Skeletal muscle satellite cell (primary cell): ENCODE measurements at regions not wholly inside any gene's neighbourhood (a gene's known extent, or its start where the extent isn't known, plus 50 kb on each side); places are given as distances from the start of the nearest gene placed in this dataset.

ENCODE experiments used
- H3K27me3 ChIP-seq: 2 replicates; pipeline ENCODE4 v1.7.0; 2013; ENCODE audit warnings: low read length; ENCODE audit not compliant: control insufficient read depth, insufficient read depth
- H3K36me3 ChIP-seq: 2 replicates; pipeline ENCODE4 v1.7.0; 2013; ENCODE audit warnings: mild to moderate bottlenecking, control low read depth, low read length; ENCODE audit not compliant: insufficient read depth
- H3K4me1 ChIP-seq: 2 replicates; pipeline ENCODE4 v1.7.0; 2013; ENCODE audit warnings: low read length; ENCODE audit not compliant: control insufficient read depth, insufficient read depth
- H3K4me2 ChIP-seq: 2 replicates; pipeline ENCODE4 v1.7.0; 2013; ENCODE audit warnings: mild to moderate bottlenecking, low read length
- H3K4me3 ChIP-seq: 2 replicates; pipeline ENCODE4 v1.7.0; 2013; ENCODE audit warnings: low read length
- H3K9ac ChIP-seq: 2 replicates; pipeline ENCODE4 v1.7.0; 2013; ENCODE audit warnings: mild to moderate bottlenecking, low read depth, low read length, moderate library complexity
- H3K9me3 ChIP-seq: replicated peaks from 2 replicates; pipeline ENCODE4 v1.7.0; 2013; ENCODE audit warnings: mild to moderate bottlenecking, control low read depth, low read length

DNA sequence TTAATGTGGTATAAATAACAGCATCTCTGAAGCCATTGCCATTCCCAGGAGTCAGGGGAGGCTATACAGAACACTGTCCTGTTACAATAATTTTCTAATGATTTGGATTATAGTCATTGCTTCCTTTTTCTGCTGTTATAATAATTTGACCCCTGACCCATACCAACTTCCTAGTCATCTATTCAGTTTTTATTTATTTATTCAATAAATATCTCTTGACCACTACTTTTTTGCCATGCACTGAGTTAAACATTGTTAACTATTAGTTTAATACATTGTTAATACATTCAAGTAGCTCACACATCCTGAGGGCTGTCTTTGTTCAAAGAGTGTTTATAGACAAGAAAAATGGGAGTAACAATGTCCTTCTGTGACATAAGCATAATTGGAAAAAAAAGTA lies 235.5 kb upstream of the MEOX2 start:
- H3K9ac ChIP-seq, result no peak overlapping the region
- H3K9me3 ChIP-seq, result no peaks in the 10 kb centered on the region
- no peaks in the 10 kb centered on the region for H3K27me3 ChIP-seq
- H3K4me2 ChIP-seq, result peak overlapping the region; percentile 26
- H3K36me3 ChIP-seq, result no peaks in the 10 kb centered on the region
- H3K4me1 ChIP-seq, result peaks cover 25% of the 10 kb centered on the region
- peak overlapping the region; percentile 34 for H3K4me3 ChIP-seq

DNA sequence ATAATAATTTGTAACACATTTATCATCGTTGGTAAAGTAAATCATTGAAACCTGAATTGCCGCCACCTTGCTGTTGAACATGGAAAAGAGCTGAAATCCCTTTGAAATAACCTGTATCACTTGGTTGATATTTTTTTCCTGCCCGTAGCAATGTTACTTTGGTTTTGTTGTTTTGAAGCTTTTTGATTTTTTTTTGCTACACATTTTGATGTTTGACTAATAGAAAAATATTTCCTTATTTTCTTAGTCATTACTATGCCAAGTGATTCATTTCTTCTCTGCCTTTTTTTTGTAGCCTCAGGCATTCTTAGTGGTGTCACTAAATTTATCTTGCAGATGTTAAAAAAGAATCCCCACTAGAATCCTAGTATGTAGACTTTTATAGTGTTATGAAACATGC lies 235.1 kb upstream of the MEOX2 start:
- peaks cover 28% of the 10 kb centered on the region for H3K4me1 ChIP-seq
- H3K9me3 ChIP-seq, result no peaks in the 10 kb centered on the region
- H3K27me3 ChIP-seq, result no peaks in the 10 kb centered on the region
- H3K9ac ChIP-seq, result peak overlapping the region; percentile 40
- peak overlapping the region; percentile 50 for H3K4me3 ChIP-seq
- H3K36me3 ChIP-seq, result no peaks in the 10 kb centered on the region
- H3K4me2 ChIP-seq, result peak overlapping the region; percentile 78

DNA sequence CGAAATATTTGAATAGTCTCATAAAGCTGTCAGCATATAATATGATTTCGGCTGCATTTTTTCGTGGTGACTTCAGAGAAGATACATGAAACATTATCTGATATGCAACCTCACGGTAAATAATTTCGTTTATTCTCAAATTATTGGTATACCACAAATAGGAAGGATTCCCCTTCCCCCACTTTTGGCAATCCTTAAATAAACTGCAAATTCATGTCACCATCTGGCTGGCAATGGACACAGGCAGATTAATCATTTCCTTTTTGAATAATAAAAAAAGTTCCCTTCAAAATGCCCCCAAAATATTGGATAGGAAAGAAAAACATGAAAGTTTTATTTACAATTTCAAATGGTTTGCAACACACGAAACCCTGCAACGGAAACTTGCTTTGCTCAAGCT lies 234.5 kb upstream of the MEOX2 start:
- Histone ChIP-seq H3K9me3 (no peaks in the 10 kb centered on the region), H3K4me2 (peak overlapping the region; percentile 78), H3K36me3 (no peaks in the 10 kb centered on the region), H3K9ac (peak overlapping the region; percentile 40), H3K27me3 (no peaks in the 10 kb centered on the region), H3K4me3 (peak overlapping the region; percentile 50), H3K4me1 (peaks cover 33% of the 10 kb centered on the region)

DNA sequence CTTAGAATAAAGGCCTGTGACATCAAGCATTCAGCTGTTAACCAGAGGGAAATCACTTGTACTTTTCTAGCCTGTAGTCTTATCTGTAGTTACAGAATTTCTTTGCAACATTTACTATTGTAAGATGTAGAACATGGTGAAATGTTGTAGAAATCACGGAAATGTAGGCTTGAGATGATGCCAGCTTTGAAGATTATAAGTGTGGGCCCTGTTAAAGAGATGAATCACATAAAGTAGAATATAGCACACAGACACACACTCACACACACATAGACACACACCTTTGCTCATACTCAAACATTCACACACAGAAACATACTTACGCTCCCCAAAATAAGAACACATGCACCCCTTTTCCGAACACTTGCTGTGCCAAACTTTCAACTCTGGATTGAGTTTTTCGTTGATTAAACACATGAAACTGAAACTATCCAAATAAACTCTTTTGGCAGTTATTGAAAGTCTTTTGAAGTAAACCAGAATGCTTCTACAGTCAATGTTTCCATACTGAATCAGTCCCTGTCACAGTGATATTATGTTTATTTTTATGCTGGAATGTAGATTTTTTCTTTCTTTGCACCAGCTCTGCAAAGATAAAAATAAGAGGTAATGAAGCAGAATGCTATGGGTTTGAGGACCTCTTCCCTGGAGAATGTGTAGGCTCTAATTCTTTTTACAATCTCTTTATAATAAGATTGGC lies 230.3 kb upstream of the MEOX2 start:
- Histone ChIP-seq H3K27me3 (no peaks in the 10 kb centered on the region), H3K9ac (no peak overlapping the region), H3K4me1 (peaks cover 25% of the 10 kb centered on the region), H3K36me3 (no peaks in the 10 kb centered on the region), H3K4me2 (peak overlapping the region; percentile 64), H3K4me3 (peak overlapping the region; percentile 17), H3K9me3 (no peaks in the 10 kb centered on the region)

DNA sequence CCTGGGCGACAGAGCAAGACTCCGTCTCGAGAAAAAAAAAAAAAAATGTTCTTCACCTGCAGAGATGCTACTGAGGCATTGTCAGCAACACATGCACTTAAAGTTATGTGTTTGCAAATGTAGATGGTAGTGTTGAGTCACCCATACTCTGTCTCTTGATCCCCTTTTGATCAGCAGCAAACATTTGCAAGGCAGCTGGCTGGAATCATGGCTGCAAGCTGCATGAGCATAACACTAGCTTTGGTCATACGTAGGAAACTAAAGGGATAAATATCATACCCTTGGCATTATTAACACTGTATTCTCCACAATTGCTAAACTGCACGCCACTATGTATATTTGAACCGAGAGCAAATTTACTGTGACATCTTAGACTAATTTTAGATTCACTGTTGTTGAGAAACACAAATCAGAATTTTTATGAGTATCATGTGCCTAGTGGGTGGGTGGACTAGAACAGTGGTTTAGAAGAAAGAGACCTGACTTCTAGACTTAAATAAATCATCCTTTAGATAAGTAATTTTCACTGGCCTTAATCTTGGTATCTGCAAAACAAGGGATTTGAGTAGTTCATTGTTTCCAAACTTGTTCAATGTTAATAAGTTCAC lies 229.3 kb upstream of the MEOX2 start:
- Histone ChIP-seq H3K4me1 (peaks cover 16% of the 10 kb centered on the region), H3K36me3 (no peaks in the 10 kb centered on the region), H3K9me3 (no peaks in the 10 kb centered on the region), H3K4me3 (no peak overlapping the region), H3K27me3 (no peaks in the 10 kb centered on the region), H3K4me2 (no peak overlapping the region), H3K9ac (no peak overlapping the region)

DNA sequence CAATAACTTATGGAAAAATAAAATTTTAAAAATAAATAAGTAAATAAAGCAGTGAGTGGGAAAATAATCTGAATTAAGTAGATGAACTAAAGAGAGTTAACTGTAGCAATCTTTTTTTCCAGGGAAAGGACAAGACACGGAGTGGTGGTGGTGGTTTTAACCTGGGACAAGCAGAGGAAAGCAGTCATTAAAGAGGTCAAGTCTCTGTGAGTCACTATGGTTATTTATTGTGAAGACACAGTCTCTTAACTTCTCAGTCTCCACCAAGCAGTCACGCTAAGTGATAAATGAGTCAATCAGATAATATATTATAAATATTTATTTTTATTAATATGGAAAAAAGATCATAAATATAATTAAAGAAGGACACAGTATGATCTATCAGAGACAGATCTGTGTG lies 228.1 kb upstream of the MEOX2 start:
- Histone ChIP-seq H3K4me3 (no peak overlapping the region), H3K27me3 (no peaks in the 10 kb centered on the region), H3K4me2 (no peak overlapping the region), H3K4me1 (peaks cover 15% of the 10 kb centered on the region), H3K9me3 (no peaks in the 10 kb centered on the region), H3K9ac (no peak overlapping the region), H3K36me3 (no peaks in the 10 kb centered on the region)

DNA sequence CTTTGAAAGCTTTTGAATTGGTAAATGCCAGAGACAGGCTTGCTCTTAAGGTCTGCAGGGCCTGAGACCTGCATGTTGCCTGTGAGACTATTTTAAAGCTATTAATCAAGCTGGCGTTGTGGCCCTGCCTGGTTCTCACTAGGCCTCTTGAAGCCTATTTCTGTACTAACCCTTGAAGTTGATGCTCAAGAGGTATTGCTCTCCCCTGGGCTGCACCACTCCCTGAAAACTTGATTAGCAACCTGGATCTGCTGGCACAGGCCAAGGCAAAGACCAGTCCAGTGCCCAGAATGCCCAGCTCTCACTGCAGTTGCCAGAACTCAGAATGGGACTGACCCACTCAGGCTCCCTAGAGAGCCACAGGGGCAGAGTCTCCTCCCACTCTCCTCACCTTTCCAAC lies 220.0 kb upstream of the MEOX2 start:
- Histone ChIP-seq H3K27me3 (no peaks in the 10 kb centered on the region), H3K9me3 (no peaks in the 10 kb centered on the region), H3K4me2 (no peak overlapping the region), H3K36me3 (no peaks in the 10 kb centered on the region), H3K4me3 (no peak overlapping the region), H3K4me1 (no peaks in the 10 kb centered on the region), H3K9ac (no peak overlapping the region)

DNA sequence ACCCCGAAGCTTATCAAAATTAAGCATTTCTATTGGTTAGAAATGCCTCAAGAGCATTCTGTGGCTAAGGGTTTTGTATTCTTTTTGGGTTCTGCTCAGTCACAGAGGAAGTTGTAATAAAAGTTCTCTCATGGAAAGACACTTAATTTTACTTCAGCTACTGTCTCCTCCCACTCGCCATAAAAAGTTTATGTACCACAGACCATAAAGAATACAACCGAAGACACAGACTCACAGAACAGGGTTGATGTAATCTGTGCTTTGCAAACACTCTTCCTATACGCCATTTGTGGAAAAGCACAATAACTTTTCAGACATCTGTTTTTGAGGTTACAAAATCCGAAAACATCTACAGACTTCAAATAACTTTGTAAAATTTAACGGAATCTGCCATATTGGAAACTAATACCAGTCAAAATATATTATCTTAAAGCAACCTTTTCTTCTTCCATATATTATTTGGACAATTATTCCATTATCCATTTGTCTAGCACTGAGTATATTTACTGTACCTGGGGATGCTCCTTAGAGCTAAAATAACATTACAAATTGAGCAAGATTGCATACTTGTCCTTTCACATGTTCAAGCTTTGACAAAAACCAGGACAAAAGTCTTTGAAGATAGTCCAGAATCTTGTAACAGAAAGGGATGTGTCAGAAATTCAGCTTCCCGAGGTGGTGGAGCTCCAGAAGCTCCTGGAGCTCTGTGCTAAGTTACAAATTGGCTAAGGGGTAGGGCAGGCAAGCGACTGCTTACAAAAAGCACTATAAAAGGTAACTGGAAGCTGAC lies 219.0 kb upstream of the MEOX2 start:
- H3K27me3 ChIP-seq, result no peaks in the 10 kb centered on the region
- no peaks in the 10 kb centered on the region for H3K4me1 ChIP-seq
- no peak overlapping the region for H3K9ac ChIP-seq
- H3K4me2 ChIP-seq, result no peak overlapping the region
- H3K9me3 ChIP-seq, result no peaks in the 10 kb centered on the region
- H3K4me3 ChIP-seq, result no peak overlapping the region
- no peaks in the 10 kb centered on the region for H3K36me3 ChIP-seq

DNA sequence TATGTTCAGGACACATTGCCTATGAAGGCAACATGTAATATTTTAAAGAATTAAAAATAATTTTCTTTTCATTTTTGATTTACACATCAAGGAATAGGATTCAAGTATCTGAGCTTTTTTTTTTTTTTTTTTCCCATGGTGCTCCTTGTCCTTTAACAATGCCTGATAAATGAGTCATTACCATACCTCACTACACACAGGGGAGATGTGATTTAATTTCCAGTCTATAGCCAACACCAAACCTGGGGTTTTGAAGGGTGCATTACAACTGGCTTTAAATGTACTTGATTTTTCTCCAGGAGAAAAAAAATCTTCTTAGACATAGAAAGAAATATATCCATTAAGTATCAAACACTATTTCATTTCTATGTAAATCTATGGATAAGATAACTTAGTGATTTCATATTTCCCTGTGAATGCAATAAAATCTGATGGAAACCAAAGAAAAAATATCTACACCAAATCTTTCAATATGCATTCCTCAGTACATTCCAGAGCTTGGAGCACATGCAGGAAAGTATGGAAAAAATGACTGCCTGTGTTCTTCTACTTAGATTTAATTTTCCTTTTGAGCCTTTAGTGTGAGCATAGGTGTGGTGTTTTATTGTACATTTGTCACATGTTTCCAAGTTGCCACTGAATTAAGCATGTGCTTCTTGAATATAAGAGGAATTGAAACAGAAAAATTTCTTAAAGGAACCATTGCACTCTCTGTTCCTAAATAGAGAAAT lies 204.8 kb upstream of the MEOX2 start:
- Histone ChIP-seq H3K4me3 (no peak overlapping the region), H3K4me1 (peaks cover 3% of the 10 kb centered on the region), H3K36me3 (no peaks in the 10 kb centered on the region), H3K9ac (no peak overlapping the region), H3K4me2 (no peak overlapping the region), H3K27me3 (no peaks in the 10 kb centered on the region), H3K9me3 (no peaks in the 10 kb centered on the region)

DNA sequence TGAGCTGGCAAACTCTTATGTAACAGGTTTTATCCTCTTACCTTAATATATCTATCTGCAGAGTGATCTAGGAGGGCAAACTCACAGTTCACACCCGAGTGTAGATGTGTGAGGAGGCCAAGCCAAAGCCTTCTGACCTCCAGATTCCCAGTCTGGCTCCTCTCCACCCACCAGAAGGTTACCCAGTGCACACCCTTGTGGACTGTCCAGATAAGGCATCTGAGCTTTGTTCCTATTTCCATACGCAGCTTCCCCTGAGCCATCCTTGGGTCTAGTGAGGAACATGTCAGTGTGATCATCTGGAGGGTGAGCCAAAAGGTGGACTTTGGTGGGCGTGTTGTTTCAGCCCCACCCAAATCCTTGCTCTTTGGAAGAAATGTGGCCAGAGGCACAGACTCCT lies 203.0 kb upstream of the MEOX2 start:
- no peak overlapping the region for H3K4me3 ChIP-seq
- no peak overlapping the region for H3K4me2 ChIP-seq
- H3K4me1 ChIP-seq, result peaks cover 3% of the 10 kb centered on the region
- no peak overlapping the region for H3K9ac ChIP-seq
- H3K9me3 ChIP-seq, result no peaks in the 10 kb centered on the region
- H3K27me3 ChIP-seq, result no peaks in the 10 kb centered on the region
- H3K36me3 ChIP-seq, result no peaks in the 10 kb centered on the region

DNA sequence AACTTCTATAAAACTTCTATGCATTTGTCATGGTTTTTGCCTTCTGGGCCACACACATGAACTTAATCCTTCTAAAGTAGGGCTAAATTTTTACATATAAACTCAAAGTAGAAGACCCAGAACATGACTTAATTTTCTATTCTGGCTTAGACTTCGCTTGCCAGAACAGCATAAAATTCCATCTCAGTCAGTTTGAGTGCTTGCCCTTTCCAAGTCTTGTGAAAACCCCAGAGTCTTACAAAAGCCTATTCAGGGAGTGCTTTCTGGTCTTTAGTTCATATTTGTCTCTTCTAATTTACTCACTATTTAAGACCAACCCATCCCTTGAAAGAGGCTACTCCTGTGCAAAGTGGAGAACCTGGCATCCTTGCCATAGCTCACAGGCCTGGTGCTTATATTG lies 201.6 kb upstream of the MEOX2 start:
- Histone ChIP-seq H3K9me3 (no peaks in the 10 kb centered on the region), H3K4me1 (peaks cover 3% of the 10 kb centered on the region), H3K4me2 (no peak overlapping the region), H3K9ac (no peak overlapping the region), H3K4me3 (no peak overlapping the region), H3K36me3 (no peaks in the 10 kb centered on the region), H3K27me3 (no peaks in the 10 kb centered on the region)
